ENCODE measurements at regions not wholly inside any gene's neighbourhood (a gene's known extent, or its start where the extent isn't known, plus 50 kb on each side); places are given as distances from the start of the nearest gene placed in this dataset.

DNA sequence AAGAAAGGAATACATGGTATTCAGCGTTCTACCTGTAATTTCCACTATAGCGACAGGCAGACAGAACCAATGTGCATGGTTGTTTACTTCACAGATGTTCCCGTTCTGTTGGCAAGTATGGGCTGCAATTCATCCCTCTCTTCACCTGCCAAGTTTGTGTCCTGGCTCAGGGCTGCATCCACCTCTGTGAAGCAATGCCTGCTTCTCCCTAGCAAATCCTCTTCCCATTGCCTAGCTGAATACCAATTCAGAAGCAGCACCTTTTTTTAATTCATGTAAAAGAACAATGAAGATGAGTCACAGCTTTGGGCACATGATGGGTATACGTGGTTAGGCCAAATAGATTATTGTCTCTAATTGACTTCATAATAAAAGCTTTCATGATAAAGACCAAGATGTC is 54.7 kb upstream of the LRATD1 start:
- Histone ChIP-seq H2BK120ac (replicated peaks; ENCODE audit: low read depth, low read length) (no peak overlapping the region), H2AK5ac (ENCODE audit: low read depth, low read length) (no peak overlapping the region), H3K4me3 (ENCODE audit: extremely low read depth in 1 of 4, insufficient read depth in 2 of 4, low read depth in 3 of 4, low read length in 4 of 4) (no peak overlapping the region), H3K79me1 (ENCODE audit: low read depth, low read length) (no peaks in the 10 kb centered on the region), H3K4me2 (ENCODE audit: insufficient read depth in 1 of 2, low read depth in 2 of 2, low read length in 2 of 2) (no peak overlapping the region), H2BK20ac (ENCODE audit: low read length) (no peak overlapping the region), H3K23me2 (ENCODE audit: low read depth, low read length) (no peaks in the 10 kb centered on the region), H3K79me2 (ENCODE audit: control insufficient read depth in 1 of 2, insufficient read depth in 2 of 2, low read length in 2 of 2) (no peaks in the 10 kb centered on the region), H4K5ac (ENCODE audit: insufficient read length, low read depth, low read length) (no peak overlapping the region), H3K9me3 (ENCODE audit: insufficient read depth in 2 of 2, low read depth in 1 of 2, low read length in 1 of 2) (no peaks in the 10 kb centered on the region), H4K91ac (replicated peaks; ENCODE audit: insufficient read length, low read length) (no peak overlapping the region), H3K27me3 (replicated peaks in 1 of 4; ENCODE audit: control insufficient read depth in 3 of 4, extremely low read depth in 1 of 4, insufficient read depth in 3 of 4, low read length in 3 of 4) (no peaks in the 10 kb centered on the region), H2AFZ (ENCODE audit: low read length) (no peak overlapping the region), H3K23ac (ENCODE audit: insufficient read length) (no peak overlapping the region), H3K18ac (ENCODE audit: extremely low read depth, low read length) (no peak overlapping the region), H2BK12ac (ENCODE audit: low read depth, low read length) (no peak overlapping the region; the same call in 1 of the 2 replicates), H2BK5ac (ENCODE audit: low read depth, low read length) (no peak overlapping the region), H2BK15ac (ENCODE audit: low read length) (no peak overlapping the region), H3K27ac (ENCODE audit: low read depth, low read length) (no peak overlapping the region), H3K4me1 (replicated peaks in 1 of 4; ENCODE audit: control insufficient read depth in 3 of 4, insufficient read depth in 4 of 4, low read length in 3 of 4) (no peaks in the 10 kb centered on the region), H4K20me1 (replicated peaks in 1 of 2; ENCODE audit: control insufficient read depth in 1 of 2, insufficient read depth in 2 of 2, low read length in 2 of 2) (peaks cover 0 to 1% of the 10 kb centered on the region in 2 experiments), H4K8ac (ENCODE audit: extremely low read depth, insufficient read depth, low read length) (no peak overlapping the region), H3K14ac (ENCODE audit: insufficient read length) (no peak overlapping the region), H3K56ac (replicated peaks; ENCODE audit: insufficient read length, low read depth, low read length) (no peak overlapping the region), H3K4ac (replicated peaks; ENCODE audit: insufficient read length, low read depth, low read length) (no peak overlapping the region), H3K36me3 (ENCODE audit: control insufficient read depth in 2 of 4, insufficient read depth in 4 of 4, low read length in 3 of 4) (no peaks in the 10 kb centered on the region), H3K9ac (replicated peaks in 1 of 4; ENCODE audit: extremely low read depth in 1 of 4, low read depth in 3 of 4, low read length in 3 of 4) (no peak overlapping the region)
- FAIRE-seq (no peak), DNase-seq (ENCODE audit: low read depth in 1 of 2, low spot score in 2 of 2) (no peak)
- CTCF ChIA-PET (ENCODE audit: partially characterized antibody) = no interaction called here
- TF ChIP-seq SIN3A (conservative IDR thresholded peaks at IDR 0.05 in 1 of 2, IDR thresholded peaks at IDR 0.05 in 1 of 2; ENCODE audit: low read depth in 1 of 2, low read length in 2 of 2) = no peak
- TF ChIP-seq SP4 (IDR thresholded peaks at IDR 0.05; ENCODE audit: low read length) = no peak
- no peak for TF ChIP-seq SP2 (IDR thresholded peaks at IDR 0.05; ENCODE audit: low read length)
- no peak for TF ChIP-seq BRCA1 (IDR thresholded peaks at IDR 0.05; ENCODE audit: low read depth, low read length)
- TF ChIP-seq, protein P1, sequence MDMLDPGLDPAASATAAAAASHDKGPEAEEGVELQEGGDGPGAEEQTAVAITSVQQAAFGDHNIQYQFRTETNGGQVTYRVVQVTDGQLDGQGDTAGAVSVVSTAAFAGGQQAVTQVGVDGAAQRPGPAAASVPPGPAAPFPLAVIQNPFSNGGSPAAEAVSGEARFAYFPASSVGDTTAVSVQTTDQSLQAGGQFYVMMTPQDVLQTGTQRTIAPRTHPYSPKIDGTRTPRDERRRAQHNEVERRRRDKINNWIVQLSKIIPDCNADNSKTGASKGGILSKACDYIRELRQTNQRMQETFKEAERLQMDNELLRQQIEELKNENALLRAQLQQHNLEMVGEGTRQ (IDR thresholded peaks at IDR 0.05; ENCODE audit: low read length) = no peak
- TF ChIP-seq GTF2F1 (IDR thresholded peaks at IDR 0.05; ENCODE audit: borderline replicate concordance, low read depth, low read length) = no peak
- no peak for TF ChIP-seq CEBPB (IDR thresholded peaks at IDR 0.05; ENCODE audit: low read depth, low read length)
- TF ChIP-seq EGR1 (IDR thresholded peaks at IDR 0.05; ENCODE audit: borderline replicate concordance, low read depth, low read length) = no peak
- no peak for TF ChIP-seq CREB1 (IDR thresholded peaks at IDR 0.05)
- TF ChIP-seq EP300 (IDR thresholded peaks at IDR 0.05; ENCODE audit: borderline replicate concordance in 1 of 2, low read depth in 2 of 2, low read length in 2 of 2) = no peak
- no peak for TF ChIP-seq ASH2L (IDR thresholded peaks at IDR 0.05; ENCODE audit: low read length)
- TF ChIP-seq TAF7 (optimal IDR thresholded peaks at IDR 0.05; ENCODE audit: borderline replicate concordance, low read depth, low read length) = no peak
- TF ChIP-seq ZNF274 (IDR thresholded peaks at IDR 0.05; ENCODE audit: borderline replicate concordance, extremely low read depth, low read length) = no peak
- POLR2A ChIA-PET (ENCODE audit: partially characterized antibody) = no interaction called here
- WGBS, 2 experiments (ENCODE audit: extremely low coverage in 1 of 2, insufficient coverage in 1 of 2, insufficient read length in 1 of 2, insufficient replicate concordance in 2 of 2, low coverage in 1 of 2, low lambda C conversion rate in 2 of 2, missing lambda C conversion rate in 1 of 2) = 89% methylated on average over 4 of the region's 4 CpGs; no CpG with 5 or more reads in 1 of the 2 experiments

All from H1 (cell line).